A549 (cell line): ENCODE measurements at regions not wholly inside any gene's neighbourhood (a gene's known extent, or its start where the extent isn't known, plus 50 kb on each side); places are given as distances from the start of the nearest gene placed in this dataset.

Source experiments
- ATAC-seq, 2 experiments: fragments of 200-7000 bp in 1 of 2; fragments of >200 bp in 1 of 2; cut with Nextera tagmentation in 1 of 2; cut with Tn5 transposase in 1 of 2; 3 replicates each; pipeline versions ENCODE4 v1.8.0 to v1.9.1; 2018 to 2020; ENCODE audit warnings: mild to moderate bottlenecking in 1 of 2, moderate library complexity in 1 of 2
- CTCF ChIA-PET: fragments of 300-600 bp; sonication (Branson Sonifier 250); formaldehyde crosslinking; extraction: SDS; loops from one replicate; lab custom pipeline; 2021; ENCODE audit warnings: antibody characterized with exemption, inconsistent platforms; lab: Yijun Ruan, JAX
- POLR2A ChIA-PET: fragments of 350-600 bp; formaldehyde crosslinking; extraction: SDS; loops from one replicate; lab custom pipeline; 2021; ENCODE audit warnings: antibody characterized with exemption, inconsistent platforms; lab: Yijun Ruan, JAX
- DNase-seq, 2 experiments: peaks; one replicate each; pipeline versions ENCODE4 v3.0.0 to v3.0.0-alpha.2; 2011 to 2016; ENCODE audit warnings: low read depth in 1 of 2, low spot score in 1 of 2
- FAIRE-seq: peaks from 2 replicates; lab custom pipeline; 2011; peaks lifted over from hg19 to GRCh38; lab: Jason Lieb, UNC
- H3K27ac ChIP-seq, 2 experiments: fragments of >200 bp; sonication (Bioruptor Twin); formaldehyde crosslinking; 3 replicates each; pipeline ENCODE4 v1.5.1; 2016 to 2017
- H3K4me1 ChIP-seq: fragments of >200 bp; sonication (Bioruptor Twin); formaldehyde crosslinking; 3 replicates; pipeline ENCODE4 v1.6.1; 2016
- H3K4me2 ChIP-seq: fragments of >200 bp; sonication (Bioruptor Twin); formaldehyde crosslinking; 3 replicates; pipeline ENCODE4 v1.6.1; 2016
- H3K4me3 ChIP-seq: fragments of >200 bp; sonication (Bioruptor Twin); formaldehyde crosslinking; 3 replicates; pipeline ENCODE4 v1.5.1; 2016
- H3K9me3 ChIP-seq: fragments of >200 bp; sonication (Bioruptor Twin); formaldehyde crosslinking; 3 replicates; pipeline ENCODE4 v1.6.1; 2016
- CEBPB ChIP-seq, 2 experiments: fragments of >200 bp in 1 of 2; sonication (Bioruptor Twin) in 1 of 2; formaldehyde crosslinking in 1 of 2; IDR thresholded peaks; 2 replicates each; pipeline ENCODE4 v1.6.1; 2012 to 2016
- CHD2 ChIP-seq: fragments of 150-350 bp; IDR thresholded peaks from 2 replicates; pipeline ENCODE4 v1.6.1; 2014; ENCODE audit warnings: low read length; ENCODE audit not compliant: partially characterized antibody
- CHD4 ChIP-seq: fragments of 200-600 bp; sonication (generic); IDR thresholded peaks from 2 replicates; pipeline ENCODE4 v1.6.1; 2016; ENCODE audit warnings: antibody characterized with exemption, mild to moderate bottlenecking, borderline replicate concordance
- ESRRA ChIP-seq: fragments of 150-350 bp; IDR thresholded peaks from 2 replicates; pipeline ENCODE4 v1.6.1; 2014; ENCODE audit warnings: mild to moderate bottlenecking, low read length, borderline replicate concordance
- FOSB ChIP-seq: fragments of 250-450 bp; sonication (Bioruptor Pico); IDR thresholded peaks from 2 replicates; pipeline ENCODE4 v1.5.0; 2020; ENCODE audit warnings: mild to moderate bottlenecking, moderate library complexity
- GATA3 ChIP-seq: IDR thresholded peaks from 2 replicates; pipeline ENCODE4 v1.6.1; 2012; ENCODE audit warnings: borderline replicate concordance
- HEYL ChIP-seq: fragments of 250-450 bp; sonication (Bioruptor Pico); IDR thresholded peaks from 2 replicates; pipeline ENCODE4 v1.8.0; 2021; ENCODE audit warnings: mild to moderate bottlenecking, moderate library complexity
- HOXA7 ChIP-seq: fragments of 250-450 bp; sonication (Bioruptor Pico); IDR thresholded peaks from 2 replicates; pipeline ENCODE4 v1.5.0; 2020; ENCODE audit warnings: mild to moderate bottlenecking, moderate library complexity
- HOXB5 ChIP-seq: fragments of 250-450 bp; sonication (Bioruptor Pico); IDR thresholded peaks from 2 replicates; pipeline ENCODE4 v1.5.0; 2020; ENCODE audit warnings: mild to moderate bottlenecking, moderate library complexity
- JUNB ChIP-seq: fragments of >200 bp; sonication (Bioruptor Twin); formaldehyde crosslinking; IDR thresholded peaks from 2 replicates; pipeline ENCODE4 v1.6.1; 2016
- MAX ChIP-seq: IDR thresholded peaks from 2 replicates; pipeline ENCODE4 v1.6.1; 2012
- MYC ChIP-seq: IDR thresholded peaks from 2 replicates; pipeline ENCODE4 v1.6.1; 2012; ENCODE audit warnings: mild to moderate bottlenecking, inconsistent platforms, low read length, improper control_type of control experiment, borderline replicate concordance
- NFE2L2 ChIP-seq: fragments of 150-350 bp; conservative IDR thresholded peaks from 2 replicates; pipeline ENCODE4 v1.6.1; 2014; ENCODE audit warnings: low read length
- NPAS2 ChIP-seq: fragments of 250-450 bp; sonication (Bioruptor Pico); IDR thresholded peaks from 2 replicates; pipeline ENCODE4 v1.8.0; 2022; ENCODE audit warnings: mild to moderate bottlenecking, moderate library complexity, borderline replicate concordance
- PHF8 ChIP-seq: fragments of 200-600 bp; sonication (generic); IDR thresholded peaks from 2 replicates; pipeline ENCODE4 v1.6.1; 2016; ENCODE audit warnings: low read depth, mild to moderate bottlenecking, antibody characterized with exemption, moderate library complexity, borderline replicate concordance
- POLR2AphosphoS2 ChIP-seq: conservative IDR thresholded peaks from 2 replicates; pipeline ENCODE4 v1.6.1; 2012; ENCODE audit warnings: low read length, improper control_type of control experiment, inconsistent platforms
- RCOR1 ChIP-seq: fragments of 150-350 bp; IDR thresholded peaks from 2 replicates; pipeline ENCODE4 v1.6.1; 2014; ENCODE audit warnings: antibody characterized with exemption, low read length, low read depth
- RNF2 ChIP-seq: fragments of 200-600 bp; sonication (generic); IDR thresholded peaks from 2 replicates; pipeline ENCODE4 v1.6.1; 2016; ENCODE audit warnings: low read depth, mild to moderate bottlenecking, antibody characterized with exemption, moderate library complexity, borderline replicate concordance
- SMC3 ChIP-seq: fragments of >200 bp; sonication (Bioruptor Twin); formaldehyde crosslinking; IDR thresholded peaks from 3 replicates; pipeline ENCODE4 v1.6.1; 2018; ENCODE audit warnings: inconsistent platforms
- SREBF2 ChIP-seq: fragments of 450-650 bp; IDR thresholded peaks from 2 replicates; pipeline ENCODE4 v1.6.1; 2014; ENCODE audit warnings: mild to moderate bottlenecking, moderate library complexity
- ZFP36 ChIP-seq: fragments of 450-650 bp; IDR thresholded peaks from 2 replicates; pipeline ENCODE4 v1.6.1; 2014; ENCODE audit warnings: borderline replicate concordance; ENCODE audit not compliant: partially characterized antibody
- ZNF302 ChIP-seq: fragments of 250-450 bp; sonication (Bioruptor Pico); IDR thresholded peaks from 2 replicates; pipeline ENCODE4 v1.9.0; 2021; ENCODE audit warnings: inconsistent platforms, mild to moderate bottlenecking, moderate library complexity
- WGBS: methylation state at CpG from one replicate; pipeline ENCODE4 v1.1.6; 2017; ENCODE audit errors: missing lambda C conversion rate; 5-methylcytosine and 5-hydroxymethylcytosine counted together
- TF ChIP-seq, protein P1 (sequence below): fragments of >200 bp; sonication (Bioruptor Twin); formaldehyde crosslinking; IDR thresholded peaks from 2 replicates; pipeline ENCODE4 v1.6.1; 2016
- TF ChIP-seq, protein P2 (sequence below): IDR thresholded peaks from 2 replicates; pipeline ENCODE4 v1.6.1; 2012
- TF ChIP-seq, protein P3 (sequence below): fragments of >200 bp; sonication (Bioruptor Twin); formaldehyde crosslinking; IDR thresholded peaks from 3 replicates; pipeline ENCODE4 v1.6.1; 2016
- TF ChIP-seq, protein P4 (sequence below): fragments of 150-350 bp; IDR thresholded peaks from 2 replicates; pipeline ENCODE4 v1.6.1; 2014; ENCODE audit warnings: low read depth, mild to moderate bottlenecking, low read length
- TF ChIP-seq, protein P5 (sequence below): fragments of 250-450 bp; sonication (Bioruptor Pico); IDR thresholded peaks from 2 replicates; pipeline ENCODE4 v1.5.0; 2020; ENCODE audit warnings: low read depth, mild to moderate bottlenecking, moderate library complexity
- TF ChIP-seq, protein P6 (sequence below): fragments of >200 bp; sonication (Bioruptor Twin); formaldehyde crosslinking; IDR thresholded peaks from 3 replicates; pipeline ENCODE4 v1.5.1; 2016

DNA sequence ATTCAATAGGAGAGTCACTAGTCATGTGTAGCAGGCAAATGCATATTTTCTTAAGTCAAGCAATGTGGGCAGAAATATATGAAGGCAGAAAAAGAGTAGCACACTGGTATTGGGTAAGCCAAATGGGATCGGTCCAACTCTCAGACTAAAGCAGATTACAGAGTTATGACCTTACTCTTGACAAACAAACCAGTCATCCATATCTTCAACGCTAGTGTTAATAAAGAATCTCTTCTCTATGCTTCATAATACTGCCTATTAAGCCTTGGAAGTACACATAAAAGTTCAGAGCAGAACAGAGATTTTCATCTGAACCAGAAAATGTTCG lies 320.2 kb upstream of the JARID2 start:
- FAIRE-seq (no peak), ATAC-seq (no peak), DNase-seq (no peak)
- TF ChIP-seq, protein P1, sequence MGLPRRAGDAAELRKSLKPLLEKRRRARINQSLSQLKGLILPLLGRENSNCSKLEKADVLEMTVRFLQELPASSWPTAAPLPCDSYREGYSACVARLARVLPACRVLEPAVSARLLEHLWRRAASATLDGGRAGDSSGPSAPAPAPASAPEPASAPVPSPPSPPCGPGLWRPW: no peak
- TF ChIP-seq PHF8 (no peak), HOXB5 (CRISPR knock-in tag) (no peak), NFE2L2 (no peak), MAX (no peak), CEBPB (IDR thresholded peaks at IDR 0.05) (no peak), NPAS2 (no peak), POLR2AphosphoS2 (no peak), CHD2 (no peak), SMC3 (no peak), FOSB (no peak)
- TF ChIP-seq, protein P2, sequence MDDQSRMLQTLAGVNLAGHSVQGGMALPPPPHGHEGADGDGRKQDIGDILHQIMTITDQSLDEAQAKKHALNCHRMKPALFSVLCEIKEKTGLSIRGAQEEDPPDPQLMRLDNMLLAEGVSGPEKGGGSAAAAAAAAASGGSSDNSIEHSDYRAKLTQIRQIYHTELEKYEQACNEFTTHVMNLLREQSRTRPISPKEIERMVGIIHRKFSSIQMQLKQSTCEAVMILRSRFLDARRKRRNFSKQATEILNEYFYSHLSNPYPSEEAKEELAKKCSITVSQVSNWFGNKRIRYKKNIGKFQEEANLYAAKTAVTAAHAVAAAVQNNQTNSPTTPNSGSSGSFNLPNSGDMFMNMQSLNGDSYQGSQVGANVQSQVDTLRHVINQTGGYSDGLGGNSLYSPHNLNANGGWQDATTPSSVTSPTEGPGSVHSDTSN: no peak
- TF ChIP-seq, protein P3, sequence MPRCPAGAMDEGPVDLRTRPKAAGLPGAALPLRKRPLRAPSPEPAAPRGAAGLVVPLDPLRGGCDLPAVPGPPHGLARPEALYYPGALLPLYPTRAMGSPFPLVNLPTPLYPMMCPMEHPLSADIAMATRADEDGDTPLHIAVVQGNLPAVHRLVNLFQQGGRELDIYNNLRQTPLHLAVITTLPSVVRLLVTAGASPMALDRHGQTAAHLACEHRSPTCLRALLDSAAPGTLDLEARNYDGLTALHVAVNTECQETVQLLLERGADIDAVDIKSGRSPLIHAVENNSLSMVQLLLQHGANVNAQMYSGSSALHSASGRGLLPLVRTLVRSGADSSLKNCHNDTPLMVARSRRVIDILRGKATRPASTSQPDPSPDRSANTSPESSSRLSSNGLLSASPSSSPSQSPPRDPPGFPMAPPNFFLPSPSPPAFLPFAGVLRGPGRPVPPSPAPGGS: no peak
- Histone ChIP-seq H3K4me1 (no peaks in the 10 kb centered on the region), H3K4me2 (no peak overlapping the region), H3K9me3 (no peaks in the 10 kb centered on the region), H3K4me3 (no peak overlapping the region), H3K27ac (no peak overlapping the region)
- CTCF ChIA-PET: no interaction called here
- POLR2A ChIA-PET: no interaction called here
- 24% methylated on average over 3 of the region's 3 CpGs for WGBS

DNA sequence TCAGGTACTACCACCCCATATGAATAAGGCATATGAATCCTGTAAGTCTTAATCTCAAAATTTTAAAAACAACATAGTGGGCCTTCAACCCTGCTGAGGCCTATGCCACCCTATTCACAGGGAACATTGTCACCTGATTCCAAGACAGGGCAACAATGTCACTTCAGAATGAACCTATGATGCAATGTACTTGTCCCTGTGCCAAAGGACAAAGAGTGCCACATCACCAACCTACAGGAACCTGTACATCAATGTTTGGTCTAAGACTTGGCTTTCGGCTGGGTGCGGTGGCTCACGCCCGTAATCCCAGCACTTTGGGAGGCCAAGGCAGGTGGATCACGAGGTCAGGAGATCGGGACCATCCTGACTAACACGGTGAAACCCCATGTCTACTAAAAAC lies 318.5 kb upstream of the JARID2 start:
- Histone ChIP-seq H3K4me2 (no peak overlapping the region), H3K9me3 (no peaks in the 10 kb centered on the region), H3K4me1 (no peaks in the 10 kb centered on the region), H3K27ac (no peak overlapping the region), H3K4me3 (no peak overlapping the region)
- CTCF ChIA-PET: no interaction called here
- no peak for DNase-seq
- TF ChIP-seq CHD2 (no peak), HOXA7 (CRISPR knock-in tag) (no peak), MYC (no peak), JUNB (no peak), RNF2 (no peak), HOXB5 (CRISPR knock-in tag) (no peak), HEYL (CRISPR knock-in tag) (no peak), CEBPB (IDR thresholded peaks at IDR 0.05) (no peak), SREBF2 (no peak), POLR2AphosphoS2 (no peak), FOSB (no peak)
- TF ChIP-seq, protein P4, sequence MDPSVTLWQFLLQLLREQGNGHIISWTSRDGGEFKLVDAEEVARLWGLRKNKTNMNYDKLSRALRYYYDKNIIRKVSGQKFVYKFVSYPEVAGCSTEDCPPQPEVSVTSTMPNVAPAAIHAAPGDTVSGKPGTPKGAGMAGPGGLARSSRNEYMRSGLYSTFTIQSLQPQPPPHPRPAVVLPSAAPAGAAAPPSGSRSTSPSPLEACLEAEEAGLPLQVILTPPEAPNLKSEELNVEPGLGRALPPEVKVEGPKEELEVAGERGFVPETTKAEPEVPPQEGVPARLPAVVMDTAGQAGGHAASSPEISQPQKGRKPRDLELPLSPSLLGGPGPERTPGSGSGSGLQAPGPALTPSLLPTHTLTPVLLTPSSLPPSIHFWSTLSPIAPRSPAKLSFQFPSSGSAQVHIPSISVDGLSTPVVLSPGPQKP: no peak
- WGBS: 85% methylated on average over 7 of the region's 7 CpGs
- no peak for FAIRE-seq
- POLR2A ChIA-PET: no interaction called here
- ATAC-seq: no peak

DNA sequence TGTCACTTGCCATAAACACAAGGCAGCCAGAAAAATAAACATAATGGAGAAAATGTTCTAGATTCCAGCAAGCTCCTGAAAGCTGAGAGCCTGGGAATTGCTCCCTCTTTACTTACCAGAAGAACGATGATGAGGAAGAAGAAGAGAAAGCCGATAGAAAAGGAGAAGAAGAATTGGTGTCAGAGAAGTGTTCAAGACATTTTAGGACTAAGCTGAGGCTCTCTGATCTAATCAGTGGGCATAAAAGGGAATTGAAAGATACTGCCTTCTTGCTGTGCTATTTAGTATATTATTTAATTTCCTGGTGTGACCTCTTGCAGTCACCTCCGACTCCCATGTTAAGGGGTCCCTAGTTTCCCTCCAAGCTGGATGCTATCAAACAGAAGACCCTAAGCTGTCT lies 316.6 kb upstream of the JARID2 start:
- no peak overlapping the region for H3K27ac ChIP-seq
- H3K4me1 ChIP-seq: no peaks in the 10 kb centered on the region
- ATAC-seq (no peak), DNase-seq (no peak), FAIRE-seq (no peak)
- 84% methylated on average over 3 of the region's 3 CpGs for WGBS
- no peak overlapping the region for H3K4me2 ChIP-seq
- H3K9me3 ChIP-seq: no peaks in the 10 kb centered on the region
- TF ChIP-seq ESRRA (no peak), CEBPB (IDR thresholded peaks at IDR 0.05) (no peak), POLR2AphosphoS2 (no peak), ZNF302 (CRISPR knock-in tag) (no peak), GATA3 (no peak), CHD4 (no peak), RCOR1 (no peak), ZFP36 (no peak)
- TF ChIP-seq, protein P5, sequence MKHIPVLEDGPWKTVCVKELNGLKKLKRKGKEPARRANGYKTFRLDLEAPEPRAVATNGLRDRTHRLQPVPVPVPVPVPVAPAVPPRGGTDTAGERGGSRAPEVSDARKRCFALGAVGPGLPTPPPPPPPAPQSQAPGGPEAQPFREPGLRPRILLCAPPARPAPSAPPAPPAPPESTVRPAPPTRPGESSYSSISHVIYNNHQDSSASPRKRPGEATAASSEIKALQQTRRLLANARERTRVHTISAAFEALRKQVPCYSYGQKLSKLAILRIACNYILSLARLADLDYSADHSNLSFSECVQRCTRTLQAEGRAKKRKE: no peak
- TF ChIP-seq, protein P6, sequence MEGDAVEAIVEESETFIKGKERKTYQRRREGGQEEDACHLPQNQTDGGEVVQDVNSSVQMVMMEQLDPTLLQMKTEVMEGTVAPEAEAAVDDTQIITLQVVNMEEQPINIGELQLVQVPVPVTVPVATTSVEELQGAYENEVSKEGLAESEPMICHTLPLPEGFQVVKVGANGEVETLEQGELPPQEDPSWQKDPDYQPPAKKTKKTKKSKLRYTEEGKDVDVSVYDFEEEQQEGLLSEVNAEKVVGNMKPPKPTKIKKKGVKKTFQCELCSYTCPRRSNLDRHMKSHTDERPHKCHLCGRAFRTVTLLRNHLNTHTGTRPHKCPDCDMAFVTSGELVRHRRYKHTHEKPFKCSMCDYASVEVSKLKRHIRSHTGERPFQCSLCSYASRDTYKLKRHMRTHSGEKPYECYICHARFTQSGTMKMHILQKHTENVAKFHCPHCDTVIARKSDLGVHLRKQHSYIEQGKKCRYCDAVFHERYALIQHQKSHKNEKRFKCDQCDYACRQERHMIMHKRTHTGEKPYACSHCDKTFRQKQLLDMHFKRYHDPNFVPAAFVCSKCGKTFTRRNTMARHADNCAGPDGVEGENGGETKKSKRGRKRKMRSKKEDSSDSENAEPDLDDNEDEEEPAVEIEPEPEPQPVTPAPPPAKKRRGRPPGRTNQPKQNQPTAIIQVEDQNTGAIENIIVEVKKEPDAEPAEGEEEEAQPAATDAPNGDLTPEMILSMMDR: no peak
- TF ChIP-seq, protein P3: no peak
- H3K4me3 ChIP-seq: no peak overlapping the region
- POLR2A ChIA-PET: no interaction called here
- CTCF ChIA-PET: interaction anchor here (0.7 kb wide), 1 partner anchor 9 kb away, joined by 3 read pairs; no protein-coding TSS in a partner anchor
